Fibroblast of villous mesenchyme (primary cell): ENCODE measurements at regions not wholly inside any gene's neighbourhood (a gene's known extent, or its start where the extent isn't known, plus 50 kb on each side); places are given as distances from the start of the nearest gene placed in this dataset.

Experiments used
- DNase-seq: peaks from one replicate; pipeline ENCODE4 v3.0.0-alpha.2; 2010; ENCODE audit warnings: low read depth
- H3K4me3 ChIP-seq: 2 replicates; pipeline ENCODE4 v1.5.1; 2011; ENCODE audit warnings: low read depth, mild to moderate bottlenecking, low read length
- TF ChIP-seq, protein P1 (sequence below): IDR thresholded peaks from 2 replicates; pipeline ENCODE4 v1.5.1; 2012; ENCODE audit warnings: low read depth, mild to moderate bottlenecking, low read length; ENCODE audit not compliant: insufficient read depth

DNA sequence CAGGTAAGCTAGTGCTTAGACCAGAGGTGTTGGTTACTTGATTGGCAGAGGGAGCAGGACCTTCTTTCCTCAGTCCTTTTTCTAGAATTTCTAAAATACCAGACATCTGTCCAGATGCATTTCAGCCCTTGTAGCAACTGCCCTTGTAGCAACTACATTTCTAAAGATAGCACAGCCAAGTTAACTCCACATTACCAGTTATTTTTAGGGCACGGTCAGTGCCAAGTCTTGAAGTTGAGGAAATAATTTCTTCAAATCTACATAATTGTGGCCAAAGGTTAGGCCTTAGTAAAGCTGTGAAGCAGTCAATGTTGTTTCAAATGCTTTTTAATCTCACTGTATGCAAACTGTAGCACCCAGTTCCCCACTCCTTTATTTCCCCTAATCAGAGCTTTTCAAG is 62.9 kb downstream of the MID1IP1 start:
- TF ChIP-seq, protein P1, sequence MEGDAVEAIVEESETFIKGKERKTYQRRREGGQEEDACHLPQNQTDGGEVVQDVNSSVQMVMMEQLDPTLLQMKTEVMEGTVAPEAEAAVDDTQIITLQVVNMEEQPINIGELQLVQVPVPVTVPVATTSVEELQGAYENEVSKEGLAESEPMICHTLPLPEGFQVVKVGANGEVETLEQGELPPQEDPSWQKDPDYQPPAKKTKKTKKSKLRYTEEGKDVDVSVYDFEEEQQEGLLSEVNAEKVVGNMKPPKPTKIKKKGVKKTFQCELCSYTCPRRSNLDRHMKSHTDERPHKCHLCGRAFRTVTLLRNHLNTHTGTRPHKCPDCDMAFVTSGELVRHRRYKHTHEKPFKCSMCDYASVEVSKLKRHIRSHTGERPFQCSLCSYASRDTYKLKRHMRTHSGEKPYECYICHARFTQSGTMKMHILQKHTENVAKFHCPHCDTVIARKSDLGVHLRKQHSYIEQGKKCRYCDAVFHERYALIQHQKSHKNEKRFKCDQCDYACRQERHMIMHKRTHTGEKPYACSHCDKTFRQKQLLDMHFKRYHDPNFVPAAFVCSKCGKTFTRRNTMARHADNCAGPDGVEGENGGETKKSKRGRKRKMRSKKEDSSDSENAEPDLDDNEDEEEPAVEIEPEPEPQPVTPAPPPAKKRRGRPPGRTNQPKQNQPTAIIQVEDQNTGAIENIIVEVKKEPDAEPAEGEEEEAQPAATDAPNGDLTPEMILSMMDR = no peak
- no peak for DNase-seq
- H3K4me3 ChIP-seq = no peak overlapping the region

DNA sequence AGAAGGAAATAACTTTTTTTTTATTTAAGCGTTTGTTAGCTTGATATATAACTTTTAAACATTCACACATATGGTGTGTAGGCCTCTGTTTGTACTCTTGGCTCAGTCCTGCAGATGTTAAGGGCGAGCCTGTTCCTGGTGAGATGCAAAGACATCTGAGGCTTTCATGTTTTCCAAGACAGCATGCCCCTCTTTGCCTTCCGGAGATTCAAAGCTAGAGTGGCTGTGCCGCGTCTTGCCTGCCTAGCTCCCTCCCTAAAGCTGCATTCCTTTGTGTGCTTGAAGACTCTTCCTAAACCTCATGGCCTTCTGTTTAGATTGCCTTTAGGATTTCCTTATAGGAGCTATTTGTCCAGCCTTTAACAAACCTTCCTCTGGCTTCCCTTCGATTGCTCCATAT is 67.1 kb downstream of the MID1IP1 start:
- no peak overlapping the region for H3K4me3 ChIP-seq
- DNase-seq = no peak
- TF ChIP-seq, protein P1 = no peak

DNA sequence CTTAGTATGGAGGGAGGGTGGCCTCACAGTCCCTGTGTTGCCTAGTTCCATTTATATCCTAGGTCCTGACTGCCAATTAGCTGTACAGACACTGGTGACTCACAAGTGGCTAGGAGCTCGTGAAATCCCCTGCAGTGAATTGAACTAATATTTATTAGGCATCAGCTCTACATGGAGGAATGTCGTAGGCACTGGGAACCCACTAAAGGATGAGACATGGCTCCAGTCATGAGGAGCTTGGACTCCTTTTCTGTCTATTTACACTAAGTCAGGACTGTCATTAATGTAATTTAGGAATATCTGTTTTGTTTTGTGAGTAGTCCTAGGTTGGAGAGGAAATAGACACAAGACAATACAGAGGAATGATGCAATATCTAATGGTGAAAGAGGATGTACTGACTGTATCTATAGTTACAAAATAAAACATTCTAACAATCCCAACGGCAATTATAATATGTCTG is 67.7 kb downstream of the MID1IP1 start:
- TF ChIP-seq, protein P1 = no peak
- DNase-seq = peak; percentile 56
- H3K4me3 ChIP-seq = no peak overlapping the region

DNA sequence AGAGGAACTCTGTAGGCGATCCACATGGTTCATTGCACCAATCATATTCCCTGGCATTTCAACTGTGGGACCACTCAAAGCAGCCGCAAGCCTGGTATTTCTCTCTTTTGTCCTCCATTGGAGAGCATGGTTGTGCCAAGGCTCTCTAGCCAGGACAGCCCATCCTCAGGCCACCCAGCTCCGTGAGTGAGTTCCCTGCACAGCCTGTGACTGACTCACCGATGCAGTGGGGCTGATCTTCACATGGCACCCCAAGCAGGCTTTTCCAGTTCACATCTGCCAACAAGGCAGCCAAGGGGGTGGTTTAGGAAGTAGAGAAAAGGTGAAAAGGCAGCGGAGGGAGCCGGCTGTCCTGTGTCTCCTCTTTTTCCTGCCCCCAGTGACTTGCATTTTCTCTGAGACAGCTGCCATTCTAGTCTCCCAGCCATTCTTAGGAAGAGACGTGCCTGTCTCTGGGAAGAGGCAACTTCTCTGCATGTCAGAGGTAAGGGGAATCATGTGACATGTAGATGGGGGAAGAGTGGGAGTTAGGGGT is 69.2 kb downstream of the MID1IP1 start:
- no peak overlapping the region for H3K4me3 ChIP-seq
- TF ChIP-seq, protein P1 = no peak
- DNase-seq = no peak

DNA sequence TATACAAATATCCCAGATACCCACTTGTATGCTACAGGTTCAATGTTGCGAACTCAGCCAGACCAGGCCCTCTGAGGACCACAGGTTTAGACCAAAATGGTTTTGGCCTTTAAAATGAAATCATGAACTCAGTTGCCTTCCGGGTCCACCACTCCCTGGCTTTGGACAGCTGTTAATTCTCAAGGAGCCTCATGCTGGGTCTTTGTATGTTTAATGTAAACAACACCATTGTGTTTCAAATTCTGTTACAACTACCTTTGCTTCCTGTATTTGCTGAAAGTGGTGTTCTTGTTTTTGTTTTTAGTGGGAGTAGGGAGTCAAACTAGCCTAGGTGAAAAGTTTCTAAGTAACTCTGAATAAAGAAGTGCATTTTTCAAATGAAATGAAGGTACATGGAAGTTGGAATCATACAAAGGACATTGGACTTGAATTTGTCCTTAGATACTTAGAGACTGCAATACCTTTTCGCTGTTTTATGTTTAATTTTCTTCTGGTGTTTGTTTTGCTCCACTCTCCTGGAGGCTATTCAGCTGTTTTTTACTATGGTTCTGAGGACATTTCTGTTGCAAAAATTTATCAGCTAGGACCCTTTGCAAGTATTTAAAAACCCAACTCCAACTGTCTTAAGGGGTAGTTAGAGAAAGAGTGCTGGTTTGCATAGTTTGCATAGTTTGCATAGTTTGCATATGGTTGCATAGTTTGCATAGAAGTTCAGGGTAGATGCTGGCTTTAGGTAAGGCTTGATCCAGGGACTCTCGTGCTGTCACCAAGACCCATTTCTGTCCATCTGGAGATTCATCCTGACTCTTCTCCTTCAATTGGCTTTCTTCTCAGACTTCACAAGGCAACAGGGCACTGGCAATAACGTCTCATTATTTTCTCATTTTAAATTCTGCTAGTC is 70.1 kb downstream of the MID1IP1 start:
- TF ChIP-seq, protein P1 = no peak
- no peak for DNase-seq
- no peak overlapping the region for H3K4me3 ChIP-seq

DNA sequence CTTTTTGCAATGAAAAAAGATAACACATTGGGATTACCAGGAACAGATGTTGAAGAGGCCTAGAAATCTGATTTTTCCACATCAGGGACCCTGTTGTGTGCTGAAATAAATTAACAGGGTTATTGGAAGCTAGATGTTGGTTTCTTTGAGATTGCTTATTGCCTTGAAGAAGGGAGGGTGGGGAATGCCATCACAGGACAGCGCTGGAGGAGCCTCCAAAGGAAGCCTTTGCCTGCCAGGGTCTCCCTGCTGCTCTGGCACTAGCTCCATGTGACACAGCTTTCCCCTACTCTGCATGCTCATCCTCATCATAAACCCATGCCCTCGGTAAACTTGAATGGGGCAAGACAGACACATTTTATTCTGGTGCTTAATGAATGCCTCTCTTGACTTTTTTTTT is 76.1 kb downstream of the MID1IP1 start:
- H3K4me3 ChIP-seq = no peak overlapping the region
- TF ChIP-seq, protein P1 = no peak
- DNase-seq = no peak
